Panc1 (cell line): ENCODE measurements at regions not wholly inside any gene's neighbourhood (a gene's known extent, or its start where the extent isn't known, plus 50 kb on each side); places are given as distances from the start of the nearest gene placed in this dataset.

Source experiments
- ATAC-seq: fragments of 200-7000 bp; cut with Tn5 transposase; 2 replicates; pipeline ENCODE4 v1.9.1; 2020; ENCODE audit warnings: mild to moderate bottlenecking, moderate library complexity
- BruUV-seq: library from RNA; stranded (reverse); fragments of 400-500 nt; replicated peaks from 2 replicates; lab custom pipeline; 2021; lab: Mats Ljungman, UMichigan
- CTCF ChIA-PET: fragments of 300-600 bp; sonication (Branson Sonifier 250); formaldehyde crosslinking; loops from one replicate; lab custom pipeline; 2022; ENCODE audit warnings: antibody characterized with exemption; lab: Charles Lee
- POLR2A ChIA-PET: fragments of 300-600 bp; sonication (Branson Sonifier 250); formaldehyde crosslinking; loops from one replicate; lab custom pipeline; 2022; ENCODE audit warnings: antibody characterized with exemption; lab: Charles Lee
- DNase-seq: peaks from one replicate; pipeline ENCODE4 v3.0.0-alpha.2; 2010; ENCODE audit warnings: low read depth, low spot score
- H3K27ac ChIP-seq: 2 replicates; pipeline ENCODE4 v1.5.1; 2011; ENCODE audit warnings: mild to moderate bottlenecking, low read length, inconsistent platforms
- H3K27me3 ChIP-seq: fragments of 200-500 bp; sonication (Bioruptor generic); 2 replicates; pipeline ENCODE4 v1.6.0; 2014; ENCODE audit warnings: low read length, inconsistent platforms; ENCODE audit not compliant: control insufficient read depth, insufficient read depth
- H3K36me3 ChIP-seq: fragments of 200-500 bp; sonication (Bioruptor generic); 2 replicates; pipeline ENCODE4 v1.5.1; 2014; ENCODE audit warnings: inconsistent platforms, mild to moderate bottlenecking, low read length, moderate library complexity; ENCODE audit not compliant: control insufficient read depth, insufficient read depth
- H3K4me1 ChIP-seq: 2 replicates; pipeline ENCODE4 v1.5.1; 2011; ENCODE audit warnings: inconsistent platforms, mild to moderate bottlenecking, low read length, moderate library complexity; ENCODE audit not compliant: control insufficient read depth, insufficient read depth
- H3K4me3 ChIP-seq, 2 experiments: 2 replicates each; pipeline ENCODE4 v1.5.1; 2011 to 2012; ENCODE audit warnings: low read depth in 2 of 2, low read length in 2 of 2, mild to moderate bottlenecking in 2 of 2, inconsistent platforms in 1 of 2, moderate library complexity in 1 of 2
- H3K9me3 ChIP-seq: fragments of 200-500 bp; sonication (Bioruptor generic); 2 replicates; pipeline ENCODE4 v1.5.1; 2014; ENCODE audit warnings: low read depth, mild to moderate bottlenecking, inconsistent platforms, low read length, moderate library complexity; ENCODE audit not compliant: control insufficient read depth, insufficient read depth
- CTCF ChIP-seq: fragments of 450-650 bp; IDR thresholded peaks from 2 replicates; pipeline ENCODE4 v1.5.1; 2017; ENCODE audit warnings: mild to moderate bottlenecking
- POLR2AphosphoS5 ChIP-seq: IDR thresholded peaks from 2 replicates; pipeline ENCODE4 v1.6.1; 2012; ENCODE audit warnings: mild to moderate bottlenecking, low read depth, low read length, moderate library complexity
- REST ChIP-seq, 2 experiments: IDR thresholded peaks; 2 replicates each; pipeline ENCODE4 v1.6.1; 2011 to 2012; ENCODE audit warnings: low read depth in 2 of 2, control low read depth in 1 of 2, low read length in 1 of 2, mild to moderate bottlenecking in 1 of 2, moderate library complexity in 1 of 2; ENCODE audit not compliant: insufficient read depth in 1 of 2
- SIN3A ChIP-seq: IDR thresholded peaks from 2 replicates; pipeline ENCODE4 v1.6.1; 2012; ENCODE audit warnings: low read depth, mild to moderate bottlenecking, low read length, moderate library complexity, borderline replicate concordance; ENCODE audit not compliant: insufficient read depth
- TCF7L2 ChIP-seq: IDR thresholded peaks from 2 replicates; pipeline ENCODE4 v1.6.1; 2011; ENCODE audit warnings: mild to moderate bottlenecking, low read depth, low read length, inconsistent platforms
- in situ Hi-C: cut with HindIII; loops from 2 replicates; pipeline ENCODE4 v1.10.0; 2016; ENCODE audit warnings: low sequenced_read_pairs, low pct_unique_long_range_greater_than_20kb
- intact Hi-C: fragments of 100-400 bp; cut with micrococcal nuclease; formaldehyde crosslinking; loops from one replicate; pipeline ENCODE4 v1.10.0; 2022; ENCODE audit not compliant: unreplicated experiment

GRCh38 chr12:46470036-46470627, 97.6 kb upstream of the SLC38A2 start:
- POLR2A ChIA-PET, result interaction anchor here (0.7 kb wide), 1 partner anchor 1705 kb away, joined by 6 read pairs; no protein-coding TSS in a partner anchor
- in situ Hi-C loops, result loop anchor here (5.0 kb wide), 1 partner anchor 38 kb away; no protein-coding TSS in a partner anchor
- intact Hi-C loops, result loop anchor here (5.0 to 10.0 kb wide), 2 partner anchors 98 to 195 kb away; partner anchors contain the start of gene SLC38A2
- no peak for ATAC-seq
- Histone ChIP-seq H3K4me3 (no peak overlapping the region), H3K4me1 (peaks cover 40% of the 10 kb centered on the region), H3K27me3 (no peaks in the 10 kb centered on the region), H3K9me3 (no peaks in the 10 kb centered on the region; the same call in 1 of the 2 replicates), H3K27ac (peak overlapping the region; percentile 94), H3K36me3 (no peaks in the 10 kb centered on the region)
- TF ChIP-seq REST (IDR thresholded peaks at IDR 0.05; ENCODE audit: insufficient read depth in 1 of 2, low read depth in 2 of 2, low read length in 1 of 2), result no peak
- TF ChIP-seq CTCF, result no peak
- TF ChIP-seq TCF7L2, result no peak
- no peak for TF ChIP-seq SIN3A
- TF ChIP-seq POLR2AphosphoS5, result no peak
- no TSS peak for BruUV-seq
- DNase-seq, result no peak
- CTCF ChIA-PET, result no interaction called here

- TF ChIP-seq SIN3A (no peak), CTCF (no peak), POLR2AphosphoS5 (no peak), REST (IDR thresholded peaks at IDR 0.05; ENCODE audit: insufficient read depth in 1 of 2, low read depth in 2 of 2, low read length in 1 of 2) (no peak), TCF7L2 (no peak)
- POLR2A ChIA-PET, result no interaction called here
- no peaks in the 10 kb centered on the region for H3K36me3 ChIP-seq
- no TSS peak for BruUV-seq
- H3K4me1 ChIP-seq, result peaks cover 31% of the 10 kb centered on the region
- DNase-seq (no peak), ATAC-seq (no peak)
- peak overlapping the region; percentile 94; the same call in 1 of the 2 replicates for H3K27ac ChIP-seq
- intact Hi-C loops, result no loop called here
- peaks cover 9% of the 10 kb centered on the region; the same call in 1 of the 2 replicates for H3K9me3 ChIP-seq
- no peaks in the 10 kb centered on the region for H3K27me3 ChIP-seq
- in situ Hi-C loops, result no loop called here
- no peak overlapping the region for H3K4me3 ChIP-seq
- CTCF ChIA-PET, result no interaction called here
Measured at GRCh38 chr12:46468813-46469212, 96.2 kb upstream of the SLC38A2 start.
